MM.1S (cell line): ENCODE measurements at regions not wholly inside any gene's neighbourhood (a gene's known extent, or its start where the extent isn't known, plus 50 kb on each side); places are given as distances from the start of the nearest gene placed in this dataset.

Source experiments
- DNase-seq: peaks from one replicate; pipeline ENCODE4 v3.0.0-alpha.2; 2015
- H2AFZ ChIP-seq: fragments of 300-600 bp; sonication (generic); 2 replicates; pipeline ENCODE4 v1.6.0; 2016; ENCODE audit warnings: antibody characterized with exemption, low read length
- H3F3A ChIP-seq: fragments of 300-600 bp; sonication (generic); 2 replicates; pipeline ENCODE4 v1.6.1; 2016; ENCODE audit warnings: mild to moderate bottlenecking, antibody characterized with exemption, low read length, moderate library complexity, mixed read lengths; ENCODE audit not compliant: insufficient read depth
- H3K27ac ChIP-seq: fragments of 300-600 bp; sonication (generic); 2 replicates; pipeline ENCODE4 v1.5.1; 2016; ENCODE audit warnings: mild to moderate bottlenecking, low read length
- H3K27me3 ChIP-seq: fragments of 300-600 bp; sonication (generic); replicated peaks from 2 replicates; pipeline ENCODE4 v1.6.0; 2016; ENCODE audit warnings: low read length; ENCODE audit not compliant: insufficient read depth
- H3K36me3 ChIP-seq: fragments of 300-600 bp; sonication (generic); replicated peaks from 2 replicates; pipeline ENCODE4 v1.6.1; 2016; ENCODE audit warnings: mild to moderate bottlenecking, low read length, mixed read lengths; ENCODE audit not compliant: insufficient read depth
- H3K4me1 ChIP-seq: fragments of 300-600 bp; sonication (generic); 2 replicates; pipeline ENCODE4 v1.6.1; 2016; ENCODE audit warnings: low read length, mixed read lengths
- H3K4me2 ChIP-seq: fragments of 300-600 bp; sonication (generic); 2 replicates; pipeline ENCODE4 v1.6.0; 2016; ENCODE audit warnings: low read depth, low read length
- H3K4me3 ChIP-seq: fragments of 300-600 bp; sonication (generic); 2 replicates; pipeline ENCODE4 v1.5.1; 2016; ENCODE audit warnings: low read length, mixed read lengths
- H3K79me2 ChIP-seq: fragments of 300-600 bp; sonication (generic); 2 replicates; pipeline ENCODE4 v1.6.1; 2016; ENCODE audit warnings: mixed run types, low read length, mixed read lengths
- H3K9ac ChIP-seq: fragments of 300-600 bp; sonication (generic); 2 replicates; pipeline ENCODE4 v1.6.1; 2016; ENCODE audit warnings: low read length, mixed read lengths
- H3K9me2 ChIP-seq: fragments of 300-600 bp; sonication (generic); replicated peaks from 2 replicates; pipeline ENCODE4 v1.6.1; 2016; ENCODE audit warnings: mild to moderate bottlenecking, low read length, mixed read lengths; ENCODE audit not compliant: insufficient read depth
- H3K9me3 ChIP-seq: fragments of 300-600 bp; sonication (generic); replicated peaks from 2 replicates; pipeline ENCODE4 v1.6.1; 2016; ENCODE audit warnings: mild to moderate bottlenecking, low read length, mixed read lengths; ENCODE audit not compliant: insufficient read depth
- H4K20me1 ChIP-seq: fragments of 300-600 bp; sonication (generic); 2 replicates; pipeline ENCODE4 v1.6.1; 2016; ENCODE audit warnings: mild to moderate bottlenecking, low read length, moderate library complexity, mixed read lengths; ENCODE audit not compliant: insufficient read depth
- EZH2 ChIP-seq: fragments of 300-600 bp; sonication (generic); optimal IDR thresholded peaks from 2 replicates; pipeline ENCODE3; 2017; ENCODE audit warnings: low read depth, mild to moderate bottlenecking, antibody characterized with exemption, low read length, mixed read lengths
- EZH2phosphoT487 ChIP-seq: fragments of 300-600 bp; sonication (generic); IDR thresholded peaks from 2 replicates; pipeline ENCODE4 v1.6.1; 2018; ENCODE audit warnings: antibody characterized with exemption, low read length
- TF ChIP-seq, protein P1 (sequence below): fragments of 300-600 bp; sonication (generic); IDR thresholded peaks from 2 replicates; pipeline ENCODE4 v1.5.1; 2016; ENCODE audit warnings: antibody characterized with exemption, low read length, mixed read lengths

DNA sequence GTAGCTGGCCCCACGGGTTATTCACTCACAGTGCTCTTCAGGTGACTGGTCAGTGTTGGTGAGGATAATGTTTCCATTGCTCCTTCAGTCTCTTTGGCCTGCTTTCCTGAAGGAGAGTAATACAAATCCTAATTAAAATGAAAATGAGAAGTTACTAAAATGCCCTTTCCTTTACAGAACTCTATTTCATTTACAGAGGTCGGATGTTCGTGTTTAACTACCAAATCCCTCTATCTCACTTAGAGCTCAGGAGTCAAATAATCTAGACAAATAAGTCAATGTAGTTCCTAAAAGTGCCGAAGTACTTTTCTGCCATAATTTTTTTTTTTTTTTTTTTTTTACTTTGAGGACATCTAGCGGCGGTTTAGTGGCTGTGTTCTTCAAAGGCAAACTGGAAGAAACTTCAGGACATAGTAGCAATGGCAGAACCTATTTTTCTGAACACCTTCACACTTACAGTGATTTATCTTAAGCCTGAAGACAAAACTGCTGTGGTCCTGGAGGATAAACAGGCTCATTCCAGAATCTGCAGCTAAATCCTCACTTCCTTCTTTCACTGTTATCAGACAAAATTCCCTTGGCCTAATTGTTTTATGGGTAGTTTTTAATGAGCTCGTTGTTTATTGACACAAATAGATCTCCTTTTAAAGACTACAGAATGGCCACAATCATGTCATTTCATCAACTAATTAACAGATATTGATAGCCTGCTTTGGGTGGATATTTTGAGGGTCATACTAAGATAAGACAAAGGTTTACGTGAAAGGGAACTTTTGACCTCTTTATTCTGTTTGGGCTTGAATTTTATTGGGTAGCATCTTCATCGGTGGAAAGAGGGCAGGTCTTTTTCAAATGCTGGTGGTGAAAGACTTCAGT, 207.6 kb upstream of the DMRTA1 start:
- peak overlapping the region; percentile 59 for H3K4me2 ChIP-seq
- DNase-seq: peak; percentile 48
- H3K27ac ChIP-seq: peak overlapping the region; percentile 96; the same call in 1 of the 2 replicates
- H3K79me2 ChIP-seq: no peaks in the 10 kb centered on the region
- H2AFZ ChIP-seq: peak overlapping the region; percentile 69
- H4K20me1 ChIP-seq: no peaks in the 10 kb centered on the region
- peaks cover 55% of the 10 kb centered on the region for H3F3A ChIP-seq
- no peaks in the 10 kb centered on the region for H3K27me3 ChIP-seq
- H3K4me1 ChIP-seq: peaks cover 58% of the 10 kb centered on the region
- peak overlapping the region; percentile 10; the same call in 1 of the 2 replicates for H3K4me3 ChIP-seq
- peak overlapping the region; percentile 53; the same call in 1 of the 2 replicates for H3K9ac ChIP-seq
- TF ChIP-seq EZH2: no peak
- TF ChIP-seq, protein P1, sequence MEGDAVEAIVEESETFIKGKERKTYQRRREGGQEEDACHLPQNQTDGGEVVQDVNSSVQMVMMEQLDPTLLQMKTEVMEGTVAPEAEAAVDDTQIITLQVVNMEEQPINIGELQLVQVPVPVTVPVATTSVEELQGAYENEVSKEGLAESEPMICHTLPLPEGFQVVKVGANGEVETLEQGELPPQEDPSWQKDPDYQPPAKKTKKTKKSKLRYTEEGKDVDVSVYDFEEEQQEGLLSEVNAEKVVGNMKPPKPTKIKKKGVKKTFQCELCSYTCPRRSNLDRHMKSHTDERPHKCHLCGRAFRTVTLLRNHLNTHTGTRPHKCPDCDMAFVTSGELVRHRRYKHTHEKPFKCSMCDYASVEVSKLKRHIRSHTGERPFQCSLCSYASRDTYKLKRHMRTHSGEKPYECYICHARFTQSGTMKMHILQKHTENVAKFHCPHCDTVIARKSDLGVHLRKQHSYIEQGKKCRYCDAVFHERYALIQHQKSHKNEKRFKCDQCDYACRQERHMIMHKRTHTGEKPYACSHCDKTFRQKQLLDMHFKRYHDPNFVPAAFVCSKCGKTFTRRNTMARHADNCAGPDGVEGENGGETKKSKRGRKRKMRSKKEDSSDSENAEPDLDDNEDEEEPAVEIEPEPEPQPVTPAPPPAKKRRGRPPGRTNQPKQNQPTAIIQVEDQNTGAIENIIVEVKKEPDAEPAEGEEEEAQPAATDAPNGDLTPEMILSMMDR: no peak
- no peak for TF ChIP-seq EZH2phosphoT487
- H3K9me3 ChIP-seq: no peaks in the 10 kb centered on the region
- no peaks in the 10 kb centered on the region for H3K36me3 ChIP-seq
- H3K9me2 ChIP-seq: no peaks in the 10 kb centered on the region

DNA sequence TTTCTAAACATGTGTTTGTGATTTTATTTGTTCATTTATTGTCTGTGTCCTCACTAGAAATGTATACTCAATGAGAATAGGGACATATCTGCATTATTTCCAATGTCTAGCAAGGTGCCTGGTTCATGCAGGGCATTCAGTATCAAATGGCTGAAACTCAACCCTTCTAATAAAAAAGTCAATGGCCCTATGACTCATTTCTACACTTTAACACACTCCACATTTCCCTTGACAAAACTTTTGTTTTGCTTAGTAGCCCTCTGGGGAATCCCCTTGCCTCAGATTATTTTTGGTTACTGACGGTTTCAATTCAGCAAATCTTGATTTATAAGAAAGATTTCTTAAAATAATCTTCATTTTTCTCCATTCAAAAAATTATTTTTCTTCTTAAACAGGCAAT, 206.0 kb upstream of the DMRTA1 start:
- TF ChIP-seq EZH2 (no peak), EZH2phosphoT487 (no peak)
- TF ChIP-seq, protein P1: no peak
- no peaks in the 10 kb centered on the region for H3K27me3 ChIP-seq
- H4K20me1 ChIP-seq: no peaks in the 10 kb centered on the region
- H3K9me2 ChIP-seq: no peaks in the 10 kb centered on the region
- peak overlapping the region; percentile 96 for H3K27ac ChIP-seq
- H2AFZ ChIP-seq: no peak overlapping the region
- H3K4me3 ChIP-seq: no peak overlapping the region; the same call in 1 of the 2 replicates
- peak overlapping the region; percentile 46 for H3K9ac ChIP-seq
- peak overlapping the region; percentile 40; the same call in 1 of the 2 replicates for H3K4me2 ChIP-seq
- peaks cover 58% of the 10 kb centered on the region for H3K4me1 ChIP-seq
- no peaks in the 10 kb centered on the region for H3K79me2 ChIP-seq
- no peaks in the 10 kb centered on the region for H3K9me3 ChIP-seq
- DNase-seq: peak; percentile 78
- peaks cover 59% of the 10 kb centered on the region for H3F3A ChIP-seq
- H3K36me3 ChIP-seq: no peaks in the 10 kb centered on the region

DNA sequence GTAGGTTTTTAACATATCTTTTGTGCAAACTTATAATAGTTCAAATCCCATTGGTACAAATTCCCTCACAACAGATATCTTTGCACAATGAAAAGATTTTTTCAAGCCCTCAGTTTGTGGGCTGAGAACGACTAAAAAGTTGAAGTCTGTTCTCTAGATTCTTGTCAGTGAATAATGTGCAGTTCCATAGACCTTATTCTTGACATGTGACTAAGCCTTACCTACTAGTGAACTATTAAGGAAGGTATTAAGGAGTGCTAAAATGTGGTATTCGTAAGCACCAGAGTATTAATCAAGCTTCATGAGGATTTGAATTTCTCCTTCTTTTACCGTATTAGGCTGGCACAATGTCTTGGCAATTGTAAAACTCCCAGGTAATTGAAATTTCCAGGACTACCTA, 205.6 kb upstream of the DMRTA1 start:
- H2AFZ ChIP-seq: no peak overlapping the region
- no peaks in the 10 kb centered on the region for H3K9me2 ChIP-seq
- no peaks in the 10 kb centered on the region for H3K79me2 ChIP-seq
- peaks cover 59% of the 10 kb centered on the region for H3F3A ChIP-seq
- peaks cover 58% of the 10 kb centered on the region for H3K4me1 ChIP-seq
- TF ChIP-seq EZH2 (no peak), EZH2phosphoT487 (no peak)
- TF ChIP-seq, protein P1: no peak
- no peaks in the 10 kb centered on the region for H3K27me3 ChIP-seq
- peak overlapping the region; percentile 46 for H3K9ac ChIP-seq
- no peaks in the 10 kb centered on the region for H3K36me3 ChIP-seq
- H3K27ac ChIP-seq: peak overlapping the region; percentile 96
- H3K9me3 ChIP-seq: no peaks in the 10 kb centered on the region
- DNase-seq: no peak
- H4K20me1 ChIP-seq: no peaks in the 10 kb centered on the region
- peak overlapping the region; percentile 40 for H3K4me2 ChIP-seq
- H3K4me3 ChIP-seq: no peak overlapping the region; the same call in 1 of the 2 replicates
